Stimulated activated CD4-positive, alpha-beta T cell treated with anti-CD3 and anti-CD28 coated beads, Interleukin-4, amount 100 ng/mL, for 48 hours (primary cell): ENCODE measurements at regions not wholly inside any gene's neighbourhood (a gene's known extent, or its start where the extent isn't known, plus 50 kb on each side); places are given as distances from the start of the nearest gene placed in this dataset.
"Not testable (repeated sequence)": the region's sequence is repeated elsewhere in the genome, so short reads cannot be mapped to it uniquely, and the experiment has no call there.

Experiments used
- DNase-seq, 2 donors: peaks; one replicate each; pipeline ENCODE4 v3.0.0-alpha.2; 2020; ENCODE audit warnings: low read depth in 2 of 2

DNA sequence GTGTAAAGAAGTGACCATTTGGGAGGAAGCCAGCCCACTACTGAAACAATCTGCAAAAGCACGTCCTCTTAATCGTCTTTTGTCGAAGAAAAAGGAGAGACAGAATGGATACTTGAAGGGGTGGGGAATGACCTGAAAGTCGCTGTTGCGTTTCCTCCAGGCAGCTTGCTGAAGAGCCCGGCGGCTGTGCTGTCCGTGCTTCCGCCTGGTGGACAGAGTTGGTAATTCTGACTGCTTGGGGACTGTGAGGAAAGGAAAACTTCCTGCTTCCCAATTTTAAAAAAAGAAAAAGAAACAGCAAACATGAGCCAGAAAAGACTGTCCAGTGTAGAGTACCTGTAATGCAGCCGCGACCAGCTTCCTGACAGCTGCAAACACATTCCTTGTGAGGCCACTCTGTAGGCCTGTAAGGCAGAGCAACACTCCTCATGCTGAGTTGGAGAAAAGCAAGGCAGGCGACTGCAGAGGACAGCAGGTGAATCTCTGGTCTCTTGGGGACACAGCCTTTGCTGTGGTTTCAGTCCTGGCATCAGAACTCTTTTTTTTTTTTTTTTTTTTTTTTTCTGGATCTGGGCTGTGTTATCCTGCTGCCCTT, 251.1 kb upstream of the TBX18 start:
- DNase-seq: peak; percentile 1 to 2

DNA sequence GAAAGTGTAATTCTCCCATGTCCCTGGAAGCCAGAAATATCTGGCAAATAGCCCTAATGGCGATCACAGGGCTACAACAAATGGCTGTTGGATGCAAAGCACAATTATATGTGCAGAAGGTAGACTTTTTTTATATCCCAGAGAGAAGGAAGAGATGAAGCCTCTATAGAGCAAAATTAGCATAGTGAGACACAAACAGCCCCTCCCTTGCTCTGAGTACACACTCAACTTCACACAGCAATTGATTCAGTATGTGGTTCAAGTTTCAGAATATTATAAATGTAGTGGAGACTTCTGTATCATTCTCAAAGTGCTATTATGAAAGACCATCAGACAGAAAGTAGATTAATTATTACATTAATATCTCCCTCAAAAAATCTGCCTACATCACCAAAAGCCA, 246.5 kb upstream of the TBX18 start:
- DNase-seq: no peak

GRCh38 chr6:85008296-85009009, 244.1 kb upstream of the TBX18 start:
- DNase-seq: no peak

DNA sequence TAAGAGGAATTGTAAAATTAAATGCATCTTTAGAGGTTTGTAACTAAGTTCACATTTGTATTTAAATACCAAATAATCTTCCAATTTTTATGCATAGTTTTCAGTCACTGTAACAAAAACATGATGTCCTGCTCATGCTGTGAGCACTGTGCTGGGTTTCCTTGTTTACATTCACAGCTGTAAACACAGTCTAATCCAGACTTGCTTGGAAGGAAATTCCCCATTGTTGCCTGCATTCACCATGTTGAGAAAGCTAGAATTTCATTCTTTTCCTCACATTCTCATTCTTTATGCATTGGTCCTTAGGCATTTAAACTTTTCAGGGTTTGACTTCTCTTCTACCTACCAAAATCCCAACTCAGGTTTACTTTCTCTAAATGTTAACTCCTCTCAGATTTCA, 242.0 kb upstream of the TBX18 start:
- DNase-seq: no peak

DNA sequence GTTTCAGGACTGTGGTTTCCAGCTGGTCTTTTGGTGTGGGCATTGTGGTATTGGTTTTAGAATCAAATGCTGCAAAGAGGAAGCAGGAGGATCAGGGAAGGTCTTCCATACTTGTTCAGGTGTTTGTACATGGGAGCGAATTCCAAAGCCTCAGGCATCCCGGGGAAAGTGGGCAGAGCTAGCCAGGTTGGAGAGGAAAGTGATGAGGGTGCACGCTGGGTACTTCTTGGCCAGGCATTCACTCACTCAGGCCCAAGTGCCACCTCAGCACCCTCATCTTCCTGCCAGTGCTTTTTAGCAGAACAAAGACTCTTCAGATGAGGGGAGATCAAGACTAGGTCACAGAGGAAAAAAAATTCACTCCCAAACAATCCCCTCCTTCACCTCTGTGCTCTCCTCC, 241.1 kb upstream of the TBX18 start:
- no peak for DNase-seq

DNA sequence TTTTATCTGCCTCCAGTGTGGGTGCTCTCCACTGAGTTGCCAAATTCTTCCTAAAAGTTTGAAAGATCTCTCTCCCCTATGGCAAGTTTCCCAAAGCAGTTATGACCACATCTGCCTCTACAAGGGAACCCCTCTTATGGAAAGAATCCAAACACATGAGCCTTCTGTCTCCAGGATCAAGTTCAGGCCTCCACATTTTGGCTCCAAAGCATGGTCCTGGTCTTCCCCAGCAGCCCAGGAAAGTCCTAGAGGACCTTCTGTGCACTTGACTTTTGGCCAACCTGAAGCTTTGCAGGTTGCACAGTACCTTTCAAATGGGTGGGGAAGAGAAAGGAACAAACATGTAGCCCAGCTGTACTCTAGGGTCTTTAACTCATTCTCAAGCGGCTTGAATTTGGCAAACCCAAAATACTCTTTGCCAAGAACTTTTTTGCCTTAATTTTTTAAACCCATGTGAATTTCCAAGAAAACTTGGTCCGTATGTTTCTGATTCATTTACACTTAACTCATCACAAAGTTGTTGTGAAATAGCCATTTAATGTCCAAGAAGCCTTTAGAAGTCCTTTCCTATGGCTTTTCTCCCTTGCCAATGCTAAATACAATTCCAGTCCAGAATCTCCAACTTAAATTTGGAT, 240.1 kb upstream of the TBX18 start:
- DNase-seq: no peak

DNA sequence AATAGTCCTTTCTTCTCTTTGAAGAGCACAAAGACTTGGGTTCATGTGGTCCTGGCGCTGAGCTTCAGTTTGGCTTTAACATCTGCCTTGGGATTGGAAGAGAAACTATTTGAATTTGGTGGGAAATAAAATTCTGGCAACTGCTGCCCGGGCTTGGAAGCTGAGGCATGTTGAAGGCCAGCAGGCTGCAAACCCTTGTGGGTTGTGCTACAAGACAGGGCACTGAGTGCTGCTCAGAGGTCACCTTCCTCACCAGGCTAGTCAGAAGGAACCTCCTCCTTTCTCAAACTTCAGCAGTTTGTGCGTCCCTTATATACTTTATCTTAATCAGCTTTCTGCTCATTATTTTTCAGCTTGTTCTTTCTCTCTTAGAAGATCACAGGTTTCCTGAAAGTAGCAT, 238.4 kb upstream of the TBX18 start:
- DNase-seq: no peak

DNA sequence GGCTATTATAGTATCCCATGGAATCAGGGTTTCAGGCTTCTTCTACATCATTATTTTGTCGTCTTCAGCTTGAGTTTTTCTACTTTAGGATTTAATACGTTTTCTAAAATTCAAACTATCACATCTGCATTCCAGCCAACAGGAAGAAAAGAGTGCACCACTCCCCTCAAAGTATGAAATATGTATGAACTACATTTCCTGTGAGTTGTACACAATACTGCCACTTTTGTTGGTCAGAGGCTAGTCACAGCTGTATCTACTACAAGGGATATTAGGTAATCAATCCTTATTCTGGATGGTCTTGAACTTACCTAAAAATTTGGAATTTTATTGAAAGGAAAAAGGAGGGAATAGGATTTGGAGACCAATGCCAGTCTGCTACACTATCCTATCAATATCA, 235.6 kb upstream of the TBX18 start:
- DNase-seq: no peak

DNA sequence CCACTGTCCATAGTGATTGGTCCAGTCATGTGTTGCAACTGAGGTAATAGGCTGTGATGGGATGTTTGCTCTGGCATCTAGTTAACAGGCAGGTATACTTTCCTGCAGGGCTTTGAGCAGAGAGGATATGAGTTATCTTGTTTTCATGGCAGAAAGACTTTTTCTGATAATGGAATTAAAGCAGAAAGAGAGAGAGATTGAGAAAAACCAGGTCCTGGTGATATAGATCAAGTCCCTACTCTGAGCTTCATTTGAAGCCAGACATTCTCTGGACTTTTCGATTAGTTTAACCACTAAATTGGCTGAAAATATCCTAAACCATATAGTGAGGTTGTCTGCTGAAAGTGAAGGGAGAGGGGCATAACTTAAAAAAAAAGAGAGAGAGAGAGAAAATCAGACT, 233.8 kb upstream of the TBX18 start:
- no peak for DNase-seq

DNA sequence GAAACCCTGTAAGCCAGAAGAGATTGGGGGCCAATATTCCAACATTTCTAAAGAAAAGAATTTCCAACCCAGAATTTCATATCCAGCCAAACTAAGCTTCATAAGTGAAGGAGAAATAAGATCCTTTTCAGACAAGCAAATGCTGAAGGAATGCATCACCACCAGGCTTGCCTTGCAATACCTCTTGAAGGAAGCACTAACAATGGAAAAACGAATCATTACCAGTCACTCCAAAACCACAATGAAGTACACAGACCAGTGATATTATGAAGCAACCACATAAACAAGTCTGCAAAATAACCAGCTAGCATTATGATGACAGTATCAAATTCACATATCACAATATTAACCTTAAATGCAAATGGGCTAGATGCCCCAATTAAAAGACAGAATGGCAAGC, 224.4 kb upstream of the TBX18 start:
- not testable (repeated sequence) for DNase-seq

DNA sequence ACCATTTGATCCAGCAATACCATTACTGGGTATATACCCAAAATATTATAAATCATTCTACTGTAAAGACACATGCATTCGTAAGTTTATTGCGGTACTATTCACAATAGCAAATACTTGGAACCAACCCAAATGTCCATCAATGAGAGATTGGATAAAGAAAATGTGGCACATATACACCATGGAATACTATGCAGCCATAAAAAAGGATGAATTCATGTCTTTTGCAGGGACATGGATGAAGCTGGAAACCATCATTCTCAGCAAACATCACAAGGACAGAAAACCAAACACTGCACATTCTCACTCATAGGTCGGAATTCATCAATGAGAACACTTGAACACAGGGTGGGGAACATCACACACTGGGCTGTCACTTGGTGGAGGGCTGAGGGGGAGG, 221.1 kb upstream of the TBX18 start:
- DNase-seq: not testable (repeated sequence)

DNA sequence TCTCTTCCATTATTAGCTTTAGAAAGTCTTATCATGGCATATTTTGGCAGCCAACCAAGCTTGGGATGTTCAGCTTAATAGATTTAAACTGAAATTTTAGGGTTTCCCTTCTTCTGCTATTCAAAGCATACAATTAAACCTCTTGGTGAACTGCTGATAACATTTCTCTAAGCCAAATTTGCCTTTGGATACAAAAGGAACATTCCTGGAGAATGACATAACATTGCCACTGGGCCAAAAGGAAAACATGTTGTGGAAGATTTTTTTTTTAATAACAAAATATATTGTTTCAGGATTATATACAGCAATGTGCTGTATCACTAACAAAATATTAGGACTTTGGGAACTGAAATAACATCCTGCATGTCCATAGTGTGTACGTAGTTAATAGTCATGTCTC, 215.1 kb upstream of the TBX18 start:
- DNase-seq: no peak

- no peak for DNase-seq
Measured at GRCh38 chr6:84977363-84977705, 212.9 kb upstream of the TBX18 start.

DNA sequence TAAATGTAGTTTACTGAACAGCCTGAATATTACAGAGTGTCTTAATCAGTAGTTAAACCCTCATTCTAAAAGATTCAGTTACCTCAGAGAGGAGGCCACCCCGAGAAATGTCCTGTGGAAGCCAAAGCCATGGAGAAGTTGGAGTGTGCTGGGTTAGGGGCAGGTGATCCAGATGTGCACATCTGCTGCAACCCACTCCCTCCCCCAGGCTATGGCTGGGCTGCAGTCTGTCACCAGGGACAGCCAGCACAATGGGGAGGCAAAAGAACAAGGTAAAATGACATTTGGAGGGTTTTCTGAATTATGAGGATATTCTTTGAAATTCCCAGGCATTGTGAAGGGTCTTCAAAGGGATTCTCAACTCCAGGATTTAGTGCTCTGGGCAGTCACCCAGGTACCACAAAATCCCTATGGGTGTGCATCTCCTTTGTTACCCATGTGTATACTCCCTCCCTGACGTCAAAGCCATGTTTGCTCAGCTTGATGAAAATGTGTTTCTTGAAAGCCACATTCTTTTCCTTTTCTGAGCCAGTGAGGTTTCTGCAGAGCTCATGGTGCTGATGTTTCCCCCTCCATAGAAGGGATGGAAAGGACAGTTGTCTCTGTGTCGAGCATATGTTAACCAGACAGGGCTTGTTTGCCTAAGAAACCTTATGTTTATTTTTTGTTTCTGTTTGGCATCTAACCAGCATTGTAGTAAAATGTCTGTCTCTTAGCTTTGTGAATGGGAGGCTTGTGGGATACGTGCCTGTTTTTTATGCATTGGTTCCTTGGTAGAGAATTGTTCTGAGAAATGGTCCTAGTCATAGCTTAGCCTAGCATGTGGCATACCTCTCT, 212.3 kb upstream of the TBX18 start:
- no peak for DNase-seq

DNA sequence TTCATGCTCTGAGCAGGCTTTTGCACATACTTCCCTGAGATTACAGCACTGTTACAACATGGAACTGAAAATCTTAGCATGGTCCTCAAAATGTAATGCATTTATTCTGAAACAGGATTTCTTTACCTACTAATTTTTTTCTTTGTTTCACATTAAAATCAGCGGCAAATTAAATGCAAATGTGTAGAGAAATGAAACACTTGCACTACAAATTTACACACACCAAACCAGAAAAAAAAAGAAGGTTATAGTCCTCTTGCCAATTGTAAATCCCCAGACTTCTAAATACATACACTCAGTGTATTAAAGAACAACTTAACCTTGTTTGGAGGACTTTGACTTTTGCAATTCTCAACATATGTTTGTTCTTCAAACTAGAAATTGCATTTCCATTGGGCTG, 210.9 kb upstream of the TBX18 start:
- no peak for DNase-seq

- DNase-seq: no peak
Measured at GRCh38 chr6:84973606-84974005, 209.2 kb upstream of the TBX18 start.

GRCh38 chr6:84967965-84968364, 203.6 kb upstream of the TBX18 start:
- no peak for DNase-seq

DNA sequence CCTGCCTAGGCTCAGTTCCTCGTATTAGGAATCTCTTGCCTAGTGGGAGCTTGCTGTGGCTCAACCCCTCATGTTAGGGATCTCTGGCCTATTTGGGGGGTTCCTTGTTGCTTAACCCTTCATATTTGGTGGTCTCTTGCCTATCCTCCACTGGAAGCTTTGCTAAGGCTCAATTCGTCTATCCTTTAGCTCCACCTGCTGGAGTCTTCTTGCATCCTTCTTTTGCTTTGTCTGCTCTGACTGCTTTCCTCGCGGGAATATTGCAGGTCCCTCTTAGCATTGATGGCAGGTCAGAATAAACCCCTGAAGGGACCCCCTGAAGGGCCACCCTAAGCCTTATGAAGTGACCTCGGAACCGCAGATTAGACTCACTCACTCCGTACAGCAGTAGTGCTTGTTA, 203.0 kb upstream of the TBX18 start:
- DNase-seq: no peak

DNA sequence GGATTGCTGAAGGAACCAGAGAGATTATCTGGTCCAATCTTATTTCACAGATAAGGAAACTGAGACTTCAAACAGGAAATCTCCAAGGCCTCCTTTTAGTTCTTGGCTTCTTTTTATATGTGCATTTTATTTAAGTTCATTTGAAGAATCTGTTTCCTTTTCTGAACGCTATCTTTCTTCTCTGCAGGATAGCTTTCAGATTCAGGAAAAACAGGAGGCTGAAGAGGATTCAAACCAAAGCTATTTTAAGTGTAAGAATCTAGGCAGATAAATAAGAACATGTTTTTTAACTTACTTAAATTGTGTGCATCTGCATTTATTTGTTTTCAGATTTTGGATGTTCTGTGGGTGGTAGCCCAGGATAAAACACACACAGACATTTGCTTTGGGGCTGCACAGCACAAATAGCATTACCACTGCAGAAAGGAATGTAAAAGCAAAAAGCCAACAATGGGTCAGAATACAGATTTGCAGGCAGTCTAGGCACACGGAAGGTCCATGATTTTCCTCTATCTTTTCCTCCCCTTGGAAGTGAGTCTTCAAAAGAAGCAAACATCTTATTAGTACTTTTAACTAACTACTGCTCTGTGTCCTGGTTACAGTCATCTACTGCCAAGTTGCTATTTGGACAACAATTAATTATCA, 188.8 kb upstream of the TBX18 start:
- DNase-seq: no peak

- not testable (repeated sequence) for DNase-seq
Measured at GRCh38 chr6:84944926-84945325, 180.5 kb upstream of the TBX18 start.

- no peak for DNase-seq
Measured at GRCh38 chr6:84943905-84944304, 179.5 kb upstream of the TBX18 start.

- DNase-seq: not testable (repeated sequence)
Measured at GRCh38 chr6:84941609-84942008, 177.2 kb upstream of the TBX18 start.
